Fibroblast of lung (primary cell): ENCODE measurements at regions not wholly inside any gene's neighbourhood (a gene's known extent, or its start where the extent isn't known, plus 50 kb on each side); places are given as distances from the start of the nearest gene placed in this dataset.

Experiments used
- EZH2 ChIP-seq: IDR thresholded peaks from 2 replicates; pipeline ENCODE4 v1.5.1; 2012; ENCODE audit warnings: low read length, control low read depth, mild to moderate bottlenecking; ENCODE audit errors: missing control alignments
- TF ChIP-seq, protein P1 (sequence below), 2 donors: IDR thresholded peaks in 1 of 2; conservative IDR thresholded peaks in 1 of 2; 1 replicate in 1 of 2; 2 replicates in 1 of 2; pipeline ENCODE4 v1.5.1; 2011 to 2012; ENCODE audit warnings: low read length in 2 of 2, control low read depth in 1 of 2, inconsistent platforms in 1 of 2, low read depth in 1 of 2, mild to moderate bottlenecking in 1 of 2

DNA sequence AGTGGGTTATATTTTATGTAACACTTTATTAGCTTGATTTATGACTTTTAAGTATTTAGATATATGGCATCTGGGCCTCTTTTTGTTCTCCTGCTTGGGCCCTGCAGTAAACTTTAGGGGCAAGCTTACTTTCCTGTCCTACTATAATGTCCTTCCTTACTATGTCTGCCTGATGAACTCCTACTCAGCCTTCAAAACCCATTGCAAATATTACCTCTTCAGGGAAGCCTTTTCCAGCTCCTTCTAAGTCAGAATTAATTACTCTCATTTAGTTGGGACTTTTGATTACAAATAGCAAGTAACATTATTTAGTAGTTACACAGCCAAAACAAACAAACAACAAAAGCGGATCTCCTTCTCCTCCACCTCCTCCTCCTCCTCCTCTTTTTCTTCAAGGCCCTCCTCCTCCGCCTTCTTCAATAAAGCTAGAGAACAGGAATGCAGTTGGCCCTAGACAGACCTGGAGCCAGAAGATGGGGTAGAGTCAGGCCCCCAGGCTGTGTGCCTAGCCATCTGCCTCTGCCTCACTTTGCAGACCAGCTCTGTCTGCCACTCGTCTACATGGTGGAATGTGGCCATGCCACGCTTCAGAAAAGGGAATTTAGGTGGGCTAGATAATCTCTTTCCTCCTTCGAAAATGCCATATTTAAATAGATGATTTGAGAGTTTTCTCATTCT, 301.2 kb downstream of the SP3 start:
- TF ChIP-seq, protein P1, sequence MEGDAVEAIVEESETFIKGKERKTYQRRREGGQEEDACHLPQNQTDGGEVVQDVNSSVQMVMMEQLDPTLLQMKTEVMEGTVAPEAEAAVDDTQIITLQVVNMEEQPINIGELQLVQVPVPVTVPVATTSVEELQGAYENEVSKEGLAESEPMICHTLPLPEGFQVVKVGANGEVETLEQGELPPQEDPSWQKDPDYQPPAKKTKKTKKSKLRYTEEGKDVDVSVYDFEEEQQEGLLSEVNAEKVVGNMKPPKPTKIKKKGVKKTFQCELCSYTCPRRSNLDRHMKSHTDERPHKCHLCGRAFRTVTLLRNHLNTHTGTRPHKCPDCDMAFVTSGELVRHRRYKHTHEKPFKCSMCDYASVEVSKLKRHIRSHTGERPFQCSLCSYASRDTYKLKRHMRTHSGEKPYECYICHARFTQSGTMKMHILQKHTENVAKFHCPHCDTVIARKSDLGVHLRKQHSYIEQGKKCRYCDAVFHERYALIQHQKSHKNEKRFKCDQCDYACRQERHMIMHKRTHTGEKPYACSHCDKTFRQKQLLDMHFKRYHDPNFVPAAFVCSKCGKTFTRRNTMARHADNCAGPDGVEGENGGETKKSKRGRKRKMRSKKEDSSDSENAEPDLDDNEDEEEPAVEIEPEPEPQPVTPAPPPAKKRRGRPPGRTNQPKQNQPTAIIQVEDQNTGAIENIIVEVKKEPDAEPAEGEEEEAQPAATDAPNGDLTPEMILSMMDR (conservative IDR thresholded peaks at IDR 0.05 in 1 of 2, IDR thresholded peaks at IDR 0.05 in 1 of 2; ENCODE audit: low read depth in 1 of 2, low read length in 2 of 2), result no peak
- TF ChIP-seq EZH2, result no peak
